ENCODE measurements at regions not wholly inside any gene's neighbourhood (a gene's known extent, or its start where the extent isn't known, plus 50 kb on each side); places are given as distances from the start of the nearest gene placed in this dataset.
"Not testable (repeated sequence)": the region's sequence is repeated elsewhere in the genome, so short reads cannot be mapped to it uniquely, and the experiment has no call there.

- H3K27ac ChIP-seq (ENCODE audit: insufficient read depth, low read depth, low read length); H3K27me3 ChIP-seq (ENCODE audit: control insufficient read depth in 2 of 2, insufficient read depth in 2 of 2, low read length in 2 of 2); H3K4me3 ChIP-seq (replicated peaks in 1 of 3; ENCODE audit: insufficient read depth in 1 of 3, low read depth in 1 of 3, low read length in 3 of 3); BruUV-seq (replicated peaks); POLR2A ChIA-PET; H3K79me2 ChIP-seq (ENCODE audit: control insufficient read depth, insufficient read depth, low read length); H3K4me2 ChIP-seq (ENCODE audit: insufficient read depth, low read length); H3K9me3 ChIP-seq (replicated peaks; ENCODE audit: control insufficient read depth, insufficient read depth, low read length); H3K4me1 ChIP-seq (ENCODE audit: control insufficient read depth, extremely low read depth, insufficient read depth, low read length); FAIRE-seq; H3K36me3 ChIP-seq (ENCODE audit: control insufficient read depth in 2 of 2, extremely low read depth in 1 of 2, insufficient read depth in 2 of 2, low read length in 2 of 2); H2AFZ ChIP-seq (ENCODE audit: low read depth, low read length); intact Hi-C loops (cut with micrococcal nuclease); H3K9me1 ChIP-seq (replicated peaks; ENCODE audit: control insufficient read depth, extremely low read depth, insufficient read depth, low read length); H4K20me1 ChIP-seq (replicated peaks; ENCODE audit: control insufficient read depth, extremely low read depth, insufficient read depth, low read length); CTCF ChIA-PET; H3K9ac ChIP-seq (replicated peaks; ENCODE audit: extremely low read depth, insufficient read depth, low read length); dilution Hi-C loops (cut with MboI; ENCODE audit: extremely low pct_ligation_motif_present, low sequenced_read_pairs); DNase-seq (ENCODE audit: low read depth, low spot score): not testable (repeated sequence)
Measured at GRCh38 chr14:105721996-105722709, 195.8 kb downstream of the TMEM121 start.

- H3K4me3 ChIP-seq (replicated peaks in 1 of 3; ENCODE audit: insufficient read depth in 1 of 3, low read depth in 1 of 3, low read length in 3 of 3); CTCF ChIA-PET; FAIRE-seq; H4K20me1 ChIP-seq (replicated peaks; ENCODE audit: control insufficient read depth, extremely low read depth, insufficient read depth, low read length); H3K4me1 ChIP-seq (ENCODE audit: control insufficient read depth, extremely low read depth, insufficient read depth, low read length); H2AFZ ChIP-seq (ENCODE audit: low read depth, low read length); H3K36me3 ChIP-seq (ENCODE audit: control insufficient read depth in 2 of 2, extremely low read depth in 1 of 2, insufficient read depth in 2 of 2, low read length in 2 of 2); DNase-seq (ENCODE audit: low read depth, low spot score); POLR2A ChIA-PET; intact Hi-C loops (cut with micrococcal nuclease); H3K79me2 ChIP-seq (ENCODE audit: control insufficient read depth, insufficient read depth, low read length); H3K9me1 ChIP-seq (replicated peaks; ENCODE audit: control insufficient read depth, extremely low read depth, insufficient read depth, low read length); H3K27me3 ChIP-seq (ENCODE audit: control insufficient read depth in 2 of 2, insufficient read depth in 2 of 2, low read length in 2 of 2); BruUV-seq (replicated peaks); H3K9me3 ChIP-seq (replicated peaks; ENCODE audit: control insufficient read depth, insufficient read depth, low read length); dilution Hi-C loops (cut with MboI; ENCODE audit: extremely low pct_ligation_motif_present, low sequenced_read_pairs); H3K27ac ChIP-seq (ENCODE audit: insufficient read depth, low read depth, low read length); H3K9ac ChIP-seq (replicated peaks; ENCODE audit: extremely low read depth, insufficient read depth, low read length); H3K4me2 ChIP-seq (ENCODE audit: insufficient read depth, low read length): not testable (repeated sequence)
Measured at GRCh38 chr14:105723271-105723670, 196.9 kb downstream of the TMEM121 start.

- H3K9me3 ChIP-seq (replicated peaks; ENCODE audit: control insufficient read depth, insufficient read depth, low read length); DNase-seq (ENCODE audit: low read depth, low spot score); H2AFZ ChIP-seq (ENCODE audit: low read depth, low read length); FAIRE-seq; CTCF ChIA-PET; H3K9me1 ChIP-seq (replicated peaks; ENCODE audit: control insufficient read depth, extremely low read depth, insufficient read depth, low read length); H3K27ac ChIP-seq (ENCODE audit: insufficient read depth, low read depth, low read length); H3K4me1 ChIP-seq (ENCODE audit: control insufficient read depth, extremely low read depth, insufficient read depth, low read length); H3K4me2 ChIP-seq (ENCODE audit: insufficient read depth, low read length); intact Hi-C loops (cut with micrococcal nuclease); H3K4me3 ChIP-seq (replicated peaks in 1 of 3; ENCODE audit: insufficient read depth in 1 of 3, low read depth in 1 of 3, low read length in 3 of 3); H4K20me1 ChIP-seq (replicated peaks; ENCODE audit: control insufficient read depth, extremely low read depth, insufficient read depth, low read length); H3K9ac ChIP-seq (replicated peaks; ENCODE audit: extremely low read depth, insufficient read depth, low read length); H3K36me3 ChIP-seq (ENCODE audit: control insufficient read depth in 2 of 2, extremely low read depth in 1 of 2, insufficient read depth in 2 of 2, low read length in 2 of 2); H3K27me3 ChIP-seq (ENCODE audit: control insufficient read depth in 2 of 2, insufficient read depth in 2 of 2, low read length in 2 of 2); POLR2A ChIA-PET; dilution Hi-C loops (cut with MboI; ENCODE audit: extremely low pct_ligation_motif_present, low sequenced_read_pairs); H3K79me2 ChIP-seq (ENCODE audit: control insufficient read depth, insufficient read depth, low read length); BruUV-seq (replicated peaks): not testable (repeated sequence)
Measured at GRCh38 chr14:105723776-105724175, 197.4 kb downstream of the TMEM121 start.

- POLR2A ChIA-PET; H3K79me2 ChIP-seq (ENCODE audit: control insufficient read depth, insufficient read depth, low read length); H2AFZ ChIP-seq (ENCODE audit: low read depth, low read length); dilution Hi-C loops (cut with MboI; ENCODE audit: extremely low pct_ligation_motif_present, low sequenced_read_pairs); intact Hi-C loops (cut with micrococcal nuclease); H3K4me3 ChIP-seq (replicated peaks in 1 of 3; ENCODE audit: insufficient read depth in 1 of 3, low read depth in 1 of 3, low read length in 3 of 3); H3K4me1 ChIP-seq (ENCODE audit: control insufficient read depth, extremely low read depth, insufficient read depth, low read length); H3K4me2 ChIP-seq (ENCODE audit: insufficient read depth, low read length); FAIRE-seq; H3K9me1 ChIP-seq (replicated peaks; ENCODE audit: control insufficient read depth, extremely low read depth, insufficient read depth, low read length); H3K9ac ChIP-seq (replicated peaks; ENCODE audit: extremely low read depth, insufficient read depth, low read length); H4K20me1 ChIP-seq (replicated peaks; ENCODE audit: control insufficient read depth, extremely low read depth, insufficient read depth, low read length); CTCF ChIA-PET; H3K36me3 ChIP-seq (ENCODE audit: control insufficient read depth in 2 of 2, extremely low read depth in 1 of 2, insufficient read depth in 2 of 2, low read length in 2 of 2); H3K9me3 ChIP-seq (replicated peaks; ENCODE audit: control insufficient read depth, insufficient read depth, low read length); H3K27me3 ChIP-seq (ENCODE audit: control insufficient read depth in 2 of 2, insufficient read depth in 2 of 2, low read length in 2 of 2); DNase-seq (ENCODE audit: low read depth, low spot score); H3K27ac ChIP-seq (ENCODE audit: insufficient read depth, low read depth, low read length); BruUV-seq (replicated peaks): not testable (repeated sequence)
Measured at GRCh38 chr14:105729825-105730368, 203.5 kb downstream of the TMEM121 start.

Measured in endothelial cell of umbilical vein (primary cell).